ENCODE measurements at regions not wholly inside any gene's neighbourhood (a gene's known extent, or its start where the extent isn't known, plus 50 kb on each side); places are given as distances from the start of the nearest gene placed in this dataset.

DNA sequence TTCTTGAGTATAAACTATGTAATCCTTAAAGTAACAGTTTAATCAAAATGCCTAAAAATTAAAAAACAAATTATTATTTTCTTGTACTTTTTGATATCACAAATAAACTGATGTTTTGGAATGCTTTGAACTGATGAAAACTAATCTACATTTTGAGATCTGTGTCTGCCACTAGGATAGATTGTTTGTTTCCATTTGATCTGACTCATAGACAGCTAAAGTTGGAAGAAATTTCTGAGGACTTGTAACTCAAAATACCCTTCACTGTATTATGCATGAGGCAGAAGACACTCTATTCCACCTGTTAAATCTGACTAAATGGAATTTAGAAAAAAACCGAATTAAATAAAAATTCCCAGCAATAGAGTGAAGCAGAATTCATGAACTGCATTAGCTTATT is 1400.0 kb upstream of the FLRT2 start:
- H3K4me3 ChIP-seq (ENCODE audit: low read depth in 2 of 2, low read length in 2 of 2), result no peak overlapping the region
- TF ChIP-seq, protein P1, sequence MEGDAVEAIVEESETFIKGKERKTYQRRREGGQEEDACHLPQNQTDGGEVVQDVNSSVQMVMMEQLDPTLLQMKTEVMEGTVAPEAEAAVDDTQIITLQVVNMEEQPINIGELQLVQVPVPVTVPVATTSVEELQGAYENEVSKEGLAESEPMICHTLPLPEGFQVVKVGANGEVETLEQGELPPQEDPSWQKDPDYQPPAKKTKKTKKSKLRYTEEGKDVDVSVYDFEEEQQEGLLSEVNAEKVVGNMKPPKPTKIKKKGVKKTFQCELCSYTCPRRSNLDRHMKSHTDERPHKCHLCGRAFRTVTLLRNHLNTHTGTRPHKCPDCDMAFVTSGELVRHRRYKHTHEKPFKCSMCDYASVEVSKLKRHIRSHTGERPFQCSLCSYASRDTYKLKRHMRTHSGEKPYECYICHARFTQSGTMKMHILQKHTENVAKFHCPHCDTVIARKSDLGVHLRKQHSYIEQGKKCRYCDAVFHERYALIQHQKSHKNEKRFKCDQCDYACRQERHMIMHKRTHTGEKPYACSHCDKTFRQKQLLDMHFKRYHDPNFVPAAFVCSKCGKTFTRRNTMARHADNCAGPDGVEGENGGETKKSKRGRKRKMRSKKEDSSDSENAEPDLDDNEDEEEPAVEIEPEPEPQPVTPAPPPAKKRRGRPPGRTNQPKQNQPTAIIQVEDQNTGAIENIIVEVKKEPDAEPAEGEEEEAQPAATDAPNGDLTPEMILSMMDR (IDR thresholded peaks at IDR 0.05), result no peak
- TF ChIP-seq POLR2AphosphoS5 (IDR thresholded peaks at IDR 0.05; ENCODE audit: low read depth, low read length), result no peak
- no peak for TF ChIP-seq SIN3A (IDR thresholded peaks at IDR 0.05; ENCODE audit: borderline replicate concordance, insufficient read depth, low read depth, low read length)
- no peak for TF ChIP-seq TCF7L2 (IDR thresholded peaks at IDR 0.05; ENCODE audit: low read depth, low read length)
- TF ChIP-seq, protein P2, sequence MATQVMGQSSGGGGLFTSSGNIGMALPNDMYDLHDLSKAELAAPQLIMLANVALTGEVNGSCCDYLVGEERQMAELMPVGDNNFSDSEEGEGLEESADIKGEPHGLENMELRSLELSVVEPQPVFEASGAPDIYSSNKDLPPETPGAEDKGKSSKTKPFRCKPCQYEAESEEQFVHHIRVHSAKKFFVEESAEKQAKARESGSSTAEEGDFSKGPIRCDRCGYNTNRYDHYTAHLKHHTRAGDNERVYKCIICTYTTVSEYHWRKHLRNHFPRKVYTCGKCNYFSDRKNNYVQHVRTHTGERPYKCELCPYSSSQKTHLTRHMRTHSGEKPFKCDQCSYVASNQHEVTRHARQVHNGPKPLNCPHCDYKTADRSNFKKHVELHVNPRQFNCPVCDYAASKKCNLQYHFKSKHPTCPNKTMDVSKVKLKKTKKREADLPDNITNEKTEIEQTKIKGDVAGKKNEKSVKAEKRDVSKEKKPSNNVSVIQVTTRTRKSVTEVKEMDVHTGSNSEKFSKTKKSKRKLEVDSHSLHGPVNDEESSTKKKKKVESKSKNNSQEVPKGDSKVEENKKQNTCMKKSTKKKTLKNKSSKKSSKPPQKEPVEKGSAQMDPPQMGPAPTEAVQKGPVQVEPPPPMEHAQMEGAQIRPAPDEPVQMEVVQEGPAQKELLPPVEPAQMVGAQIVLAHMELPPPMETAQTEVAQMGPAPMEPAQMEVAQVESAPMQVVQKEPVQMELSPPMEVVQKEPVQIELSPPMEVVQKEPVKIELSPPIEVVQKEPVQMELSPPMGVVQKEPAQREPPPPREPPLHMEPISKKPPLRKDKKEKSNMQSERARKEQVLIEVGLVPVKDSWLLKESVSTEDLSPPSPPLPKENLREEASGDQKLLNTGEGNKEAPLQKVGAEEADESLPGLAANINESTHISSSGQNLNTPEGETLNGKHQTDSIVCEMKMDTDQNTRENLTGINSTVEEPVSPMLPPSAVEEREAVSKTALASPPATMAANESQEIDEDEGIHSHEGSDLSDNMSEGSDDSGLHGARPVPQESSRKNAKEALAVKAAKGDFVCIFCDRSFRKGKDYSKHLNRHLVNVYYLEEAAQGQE (IDR thresholded peaks at IDR 0.05; ENCODE audit: insufficient read depth in 1 of 2, low read depth in 2 of 2, low read length in 1 of 2), result no peak
- no peak overlapping the region for H3K27ac ChIP-seq (ENCODE audit: low read length)
- no TSS peak for BruUV-seq (replicated peaks)
- H3K27me3 ChIP-seq (ENCODE audit: control insufficient read depth, insufficient read depth, low read length), result no peaks in the 10 kb centered on the region
- ATAC-seq (no peak), DNase-seq (ENCODE audit: low read depth, low spot score) (no peak)
- no peaks in the 10 kb centered on the region for H3K36me3 ChIP-seq (ENCODE audit: control insufficient read depth, insufficient read depth, low read length)
- ChIA-PET CTCF (no interaction called here), POLR2A (no interaction called here)
- in situ Hi-C loops (cut with HindIII; ENCODE audit: low pct_unique_long_range_greater_than_20kb, low sequenced_read_pairs) (no loop called here), intact Hi-C loops (cut with micrococcal nuclease; ENCODE audit: unreplicated experiment) (no loop called here)
- no peaks in the 10 kb centered on the region for H3K9me3 ChIP-seq (ENCODE audit: control insufficient read depth, insufficient read depth, low read depth, low read length)
- no peaks in the 10 kb centered on the region for H3K4me1 ChIP-seq (ENCODE audit: control insufficient read depth, insufficient read depth, low read length)

DNA sequence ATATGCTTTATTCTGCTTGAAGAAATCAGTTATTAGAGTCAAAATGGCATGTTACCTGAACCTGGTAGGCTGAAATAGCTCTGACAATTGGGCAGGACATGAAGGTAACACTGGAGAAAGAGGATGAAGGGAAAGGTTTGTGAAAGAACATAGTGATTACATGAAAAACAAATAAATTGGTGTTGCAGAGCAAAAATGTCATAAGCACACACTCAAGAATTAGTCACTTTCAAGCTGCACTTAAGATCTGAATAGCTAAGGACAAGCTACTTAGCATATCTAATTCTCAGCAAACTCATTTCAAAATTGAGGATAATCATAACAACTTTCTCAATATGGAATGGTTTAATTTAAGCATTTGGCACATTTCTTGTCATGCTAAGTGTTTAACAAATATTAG is 1398.0 kb upstream of the FLRT2 start:
- in situ Hi-C loops (cut with HindIII; ENCODE audit: low pct_unique_long_range_greater_than_20kb, low sequenced_read_pairs), result no loop called here
- TF ChIP-seq SIN3A (IDR thresholded peaks at IDR 0.05; ENCODE audit: borderline replicate concordance, insufficient read depth, low read depth, low read length), result no peak
- TF ChIP-seq, protein P1 (IDR thresholded peaks at IDR 0.05), result no peak
- no peak for TF ChIP-seq POLR2AphosphoS5 (IDR thresholded peaks at IDR 0.05; ENCODE audit: low read depth, low read length)
- no peak for TF ChIP-seq TCF7L2 (IDR thresholded peaks at IDR 0.05; ENCODE audit: low read depth, low read length)
- TF ChIP-seq, protein P2 (IDR thresholded peaks at IDR 0.05; ENCODE audit: insufficient read depth in 1 of 2, low read depth in 2 of 2, low read length in 1 of 2), result no peak
- Histone ChIP-seq H3K27ac (ENCODE audit: low read length) (no peak overlapping the region), H3K27me3 (ENCODE audit: control insufficient read depth, insufficient read depth, low read length) (no peaks in the 10 kb centered on the region), H3K4me3 (ENCODE audit: low read depth in 2 of 2, low read length in 2 of 2) (no peak overlapping the region), H3K36me3 (ENCODE audit: control insufficient read depth, insufficient read depth, low read length) (no peaks in the 10 kb centered on the region), H3K4me1 (ENCODE audit: control insufficient read depth, insufficient read depth, low read length) (no peaks in the 10 kb centered on the region), H3K9me3 (ENCODE audit: control insufficient read depth, insufficient read depth, low read depth, low read length) (no peaks in the 10 kb centered on the region)
- no TSS peak for BruUV-seq (replicated peaks)
- no peak for DNase-seq (ENCODE audit: low read depth, low spot score)
- intact Hi-C loops (cut with micrococcal nuclease; ENCODE audit: unreplicated experiment), result no loop called here
- ChIA-PET POLR2A (no interaction called here), CTCF (no interaction called here)
- ATAC-seq, result no peak
